Lower leg skin (tissue), 3 donors: ENCODE measurements at regions not wholly inside any gene's neighbourhood (a gene's known extent, or its start where the extent isn't known, plus 50 kb on each side); places are given as distances from the start of the nearest gene placed in this dataset.

Source experiments
- CTCF ChIP-seq, 3 donors: fragments of 450-650 bp; IDR thresholded peaks; one replicate each; pipeline ENCODE4 v1.5.1; 2016; ENCODE audit warnings: antibody characterized with exemption in 3 of 3, mild to moderate bottlenecking in 3 of 3, moderate library complexity in 2 of 3
- POLR2A ChIP-seq, 2 donors: fragments of 450-650 bp; IDR thresholded peaks; one replicate each; pipeline ENCODE4 v1.6.1; 2016 to 2017; ENCODE audit warnings: antibody characterized with exemption in 2 of 2, mild to moderate bottlenecking in 1 of 2, moderate library complexity in 1 of 2

GRCh38 chr1:232725305-232726047, 79.7 kb upstream of the MAP10 start:
- TF ChIP-seq CTCF (IDR thresholded peaks at IDR 0.05): no peak
- TF ChIP-seq POLR2A (IDR thresholded peaks at IDR 0.05): no peak
